ENCODE measurements at regions not wholly inside any gene's neighbourhood (a gene's known extent, or its start where the extent isn't known, plus 50 kb on each side); places are given as distances from the start of the nearest gene placed in this dataset.

DNA sequence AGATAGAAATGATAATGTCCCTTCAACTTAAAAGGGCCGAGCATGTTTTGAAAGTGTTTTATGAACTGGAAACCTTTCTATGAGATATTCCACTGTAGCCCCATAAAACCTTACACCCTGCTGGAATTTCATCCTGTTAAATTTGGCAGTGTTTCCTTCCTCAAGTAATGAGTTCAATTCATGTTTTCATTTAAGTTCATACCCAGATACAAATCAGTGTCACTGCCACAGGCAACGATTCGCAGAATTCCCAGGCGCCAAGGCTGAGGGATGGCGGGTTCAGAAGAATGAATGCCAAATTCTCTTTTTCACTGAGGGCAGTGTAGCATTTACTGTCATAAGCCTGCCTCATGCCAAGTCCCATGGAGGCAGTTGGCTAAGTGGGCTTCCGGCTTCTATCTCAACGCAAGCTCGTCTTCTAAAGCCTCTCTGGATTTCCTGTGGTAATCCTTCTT lies 511.8 kb upstream of the ID4 start:
- Histone ChIP-seq H2AFZ (ENCODE audit: low read length) (no peak overlapping the region), H3K9me3 (ENCODE audit: low read length) (no peaks in the 10 kb centered on the region), H4K20me1 (ENCODE audit: insufficient read depth, low read length) (no peaks in the 10 kb centered on the region), H3K36me3 (ENCODE audit: insufficient read depth, low read length) (no peaks in the 10 kb centered on the region), H3K27me3 (ENCODE audit: insufficient read depth, low read length) (no peaks in the 10 kb centered on the region), H3F3A (ENCODE audit: insufficient read depth, low read length) (no peaks in the 10 kb centered on the region), H3K4me1 (ENCODE audit: insufficient read depth, low read length, severe bottlenecking) (no peaks in the 10 kb centered on the region), H3K27ac (ENCODE audit: low read depth, low read length, poor library complexity, severe bottlenecking) (no peak overlapping the region), H3K79me2 (ENCODE audit: insufficient read depth, low read length) (no peaks in the 10 kb centered on the region), H3K4me3 (ENCODE audit: low read depth, low read length, poor library complexity, severe bottlenecking) (no peak overlapping the region), H3K4me2 (ENCODE audit: low read length) (no peak overlapping the region), H3K9ac (ENCODE audit: low read length) (no peak overlapping the region), H3K9me2 (ENCODE audit: low read depth, low read length) (no peaks in the 10 kb centered on the region)
- no peak for TF ChIP-seq EZH2 (IDR thresholded peaks at IDR 0.05; ENCODE audit: borderline replicate concordance, low read length)
- TF ChIP-seq, protein P1, sequence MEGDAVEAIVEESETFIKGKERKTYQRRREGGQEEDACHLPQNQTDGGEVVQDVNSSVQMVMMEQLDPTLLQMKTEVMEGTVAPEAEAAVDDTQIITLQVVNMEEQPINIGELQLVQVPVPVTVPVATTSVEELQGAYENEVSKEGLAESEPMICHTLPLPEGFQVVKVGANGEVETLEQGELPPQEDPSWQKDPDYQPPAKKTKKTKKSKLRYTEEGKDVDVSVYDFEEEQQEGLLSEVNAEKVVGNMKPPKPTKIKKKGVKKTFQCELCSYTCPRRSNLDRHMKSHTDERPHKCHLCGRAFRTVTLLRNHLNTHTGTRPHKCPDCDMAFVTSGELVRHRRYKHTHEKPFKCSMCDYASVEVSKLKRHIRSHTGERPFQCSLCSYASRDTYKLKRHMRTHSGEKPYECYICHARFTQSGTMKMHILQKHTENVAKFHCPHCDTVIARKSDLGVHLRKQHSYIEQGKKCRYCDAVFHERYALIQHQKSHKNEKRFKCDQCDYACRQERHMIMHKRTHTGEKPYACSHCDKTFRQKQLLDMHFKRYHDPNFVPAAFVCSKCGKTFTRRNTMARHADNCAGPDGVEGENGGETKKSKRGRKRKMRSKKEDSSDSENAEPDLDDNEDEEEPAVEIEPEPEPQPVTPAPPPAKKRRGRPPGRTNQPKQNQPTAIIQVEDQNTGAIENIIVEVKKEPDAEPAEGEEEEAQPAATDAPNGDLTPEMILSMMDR (IDR thresholded peaks at IDR 0.05; ENCODE audit: low read length): no peak

DNA sequence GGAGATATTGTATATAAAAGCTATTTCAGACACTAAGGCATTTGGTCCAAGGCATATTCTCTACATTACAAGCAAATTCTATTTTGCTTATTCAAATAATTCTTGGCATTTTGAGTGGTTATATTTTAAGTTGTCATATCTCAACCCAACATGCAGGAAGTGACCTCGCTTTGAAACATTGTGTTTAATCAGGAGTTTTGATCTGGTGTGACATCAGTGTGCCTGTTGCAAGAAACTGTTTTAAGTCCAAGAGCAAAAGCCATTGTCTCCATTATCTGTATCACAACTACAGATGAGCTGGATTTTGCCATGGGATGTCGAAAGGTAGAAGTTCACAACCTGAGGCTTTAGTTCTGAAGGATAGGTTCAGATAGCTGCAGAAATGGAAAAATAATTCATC lies 509.9 kb upstream of the ID4 start:
- Histone ChIP-seq H3F3A (ENCODE audit: insufficient read depth, low read length) (no peaks in the 10 kb centered on the region), H3K27me3 (ENCODE audit: insufficient read depth, low read length) (no peaks in the 10 kb centered on the region), H3K79me2 (ENCODE audit: insufficient read depth, low read length) (no peaks in the 10 kb centered on the region), H3K9me3 (ENCODE audit: low read length) (no peaks in the 10 kb centered on the region), H3K4me1 (ENCODE audit: insufficient read depth, low read length, severe bottlenecking) (no peaks in the 10 kb centered on the region), H3K9me2 (ENCODE audit: low read depth, low read length) (no peaks in the 10 kb centered on the region), H3K27ac (ENCODE audit: low read depth, low read length, poor library complexity, severe bottlenecking) (no peak overlapping the region), H3K4me3 (ENCODE audit: low read depth, low read length, poor library complexity, severe bottlenecking) (no peak overlapping the region), H3K4me2 (ENCODE audit: low read length) (no peak overlapping the region), H4K20me1 (ENCODE audit: insufficient read depth, low read length) (no peaks in the 10 kb centered on the region), H3K36me3 (ENCODE audit: insufficient read depth, low read length) (no peaks in the 10 kb centered on the region), H2AFZ (ENCODE audit: low read length) (no peak overlapping the region), H3K9ac (ENCODE audit: low read length) (no peak overlapping the region)
- no peak for TF ChIP-seq EZH2 (IDR thresholded peaks at IDR 0.05; ENCODE audit: borderline replicate concordance, low read length)
- TF ChIP-seq, protein P1 (IDR thresholded peaks at IDR 0.05; ENCODE audit: low read length): no peak

DNA sequence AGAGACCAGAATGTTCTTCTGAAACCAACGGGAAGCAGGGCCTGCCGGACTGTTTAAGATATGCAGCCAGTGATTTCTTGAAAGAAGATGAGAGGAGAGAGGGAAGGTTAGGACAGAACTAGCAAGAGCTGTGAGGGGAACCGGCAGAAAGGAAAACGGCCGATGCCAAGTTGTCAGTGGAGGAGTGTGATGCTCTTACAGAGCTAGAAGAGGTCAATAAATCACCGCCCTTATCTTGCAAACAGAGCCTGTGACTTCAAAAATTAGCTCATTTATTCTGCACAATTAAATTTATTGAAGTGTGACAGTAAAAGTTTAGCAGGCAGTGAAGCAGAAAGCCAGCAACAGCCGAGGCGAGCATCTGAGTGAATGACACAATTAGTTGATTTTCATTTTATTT lies 509.5 kb upstream of the ID4 start:
- H3F3A ChIP-seq (ENCODE audit: insufficient read depth, low read length): no peaks in the 10 kb centered on the region
- no peaks in the 10 kb centered on the region for H3K9me3 ChIP-seq (ENCODE audit: low read length)
- H3K4me1 ChIP-seq (ENCODE audit: insufficient read depth, low read length, severe bottlenecking): no peaks in the 10 kb centered on the region
- H3K79me2 ChIP-seq (ENCODE audit: insufficient read depth, low read length): no peaks in the 10 kb centered on the region
- H3K9me2 ChIP-seq (ENCODE audit: low read depth, low read length): no peaks in the 10 kb centered on the region
- H4K20me1 ChIP-seq (ENCODE audit: insufficient read depth, low read length): no peaks in the 10 kb centered on the region
- H3K36me3 ChIP-seq (ENCODE audit: insufficient read depth, low read length): no peaks in the 10 kb centered on the region
- H2AFZ ChIP-seq (ENCODE audit: low read length): no peak overlapping the region
- H3K9ac ChIP-seq (ENCODE audit: low read length): no peak overlapping the region
- H3K27me3 ChIP-seq (ENCODE audit: insufficient read depth, low read length): no peaks in the 10 kb centered on the region
- no peak for TF ChIP-seq EZH2 (IDR thresholded peaks at IDR 0.05; ENCODE audit: borderline replicate concordance, low read length)
- TF ChIP-seq, protein P1 (IDR thresholded peaks at IDR 0.05; ENCODE audit: low read length): no peak
- no peak overlapping the region for H3K4me2 ChIP-seq (ENCODE audit: low read length)
- no peak overlapping the region for H3K4me3 ChIP-seq (ENCODE audit: low read depth, low read length, poor library complexity, severe bottlenecking)
- H3K27ac ChIP-seq (ENCODE audit: low read depth, low read length, poor library complexity, severe bottlenecking): no peak overlapping the region

Measured in OCI-LY1 (cell line).